ENCODE measurements at regions not wholly inside any gene's neighbourhood (a gene's known extent, or its start where the extent isn't known, plus 50 kb on each side); places are given as distances from the start of the nearest gene placed in this dataset.

DNA sequence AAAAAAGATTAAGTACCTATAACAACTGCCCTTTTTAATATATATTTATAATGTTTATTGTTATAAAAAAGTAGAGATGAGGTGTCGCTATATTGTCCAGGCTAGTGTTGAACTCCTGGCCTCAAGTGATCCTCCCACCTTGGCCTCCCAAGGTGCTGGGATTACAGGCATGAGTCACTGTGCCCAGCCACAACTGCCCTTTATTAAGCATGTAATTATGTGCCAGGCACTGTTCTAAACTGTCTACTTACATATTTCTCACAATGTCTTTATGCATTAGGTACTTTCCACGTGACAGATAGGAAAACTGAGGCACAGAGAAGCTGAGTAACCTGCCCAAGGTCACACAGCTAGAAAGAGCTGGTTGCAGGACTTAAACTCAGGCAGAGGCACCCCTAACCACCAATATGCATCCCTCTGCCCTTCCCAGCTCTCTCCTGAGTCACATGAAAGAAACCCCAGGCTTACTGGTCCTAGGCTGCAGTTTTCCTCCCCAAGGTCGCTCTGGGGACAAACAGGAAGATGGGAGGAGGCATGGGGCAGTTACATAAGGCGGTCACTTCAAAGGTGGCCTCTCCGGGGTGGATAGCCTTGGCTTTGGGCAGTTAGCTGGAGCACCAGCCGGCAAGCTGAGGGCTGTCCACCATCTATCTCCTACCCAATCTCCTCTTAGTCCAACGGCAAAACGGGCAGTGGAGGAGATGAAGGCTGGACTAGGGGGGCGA is 54.6 kb upstream of the TBX3 start:
- Histone ChIP-seq H3K4me1 (no peaks in the 10 kb centered on the region), H3K4me3 (no peak overlapping the region), H3K27ac (no peak overlapping the region), H3K36me3 (ENCODE audit: insufficient read depth in 1 of 2, low read depth in 1 of 2) (no peaks in the 10 kb centered on the region), H3K9me3 (no peaks in the 10 kb centered on the region), H3K27me3 (ENCODE audit: insufficient read depth in 3 of 3, low read length in 2 of 3) (peaks cover 0 to 32% (median 24%) of the 10 kb centered on the region in 3 donors)
- no peak for DNase-seq
- intact Hi-C loops (cut with DNase I), result no loop called here
- no peak for ATAC-seq
- TF ChIP-seq, protein P1, sequence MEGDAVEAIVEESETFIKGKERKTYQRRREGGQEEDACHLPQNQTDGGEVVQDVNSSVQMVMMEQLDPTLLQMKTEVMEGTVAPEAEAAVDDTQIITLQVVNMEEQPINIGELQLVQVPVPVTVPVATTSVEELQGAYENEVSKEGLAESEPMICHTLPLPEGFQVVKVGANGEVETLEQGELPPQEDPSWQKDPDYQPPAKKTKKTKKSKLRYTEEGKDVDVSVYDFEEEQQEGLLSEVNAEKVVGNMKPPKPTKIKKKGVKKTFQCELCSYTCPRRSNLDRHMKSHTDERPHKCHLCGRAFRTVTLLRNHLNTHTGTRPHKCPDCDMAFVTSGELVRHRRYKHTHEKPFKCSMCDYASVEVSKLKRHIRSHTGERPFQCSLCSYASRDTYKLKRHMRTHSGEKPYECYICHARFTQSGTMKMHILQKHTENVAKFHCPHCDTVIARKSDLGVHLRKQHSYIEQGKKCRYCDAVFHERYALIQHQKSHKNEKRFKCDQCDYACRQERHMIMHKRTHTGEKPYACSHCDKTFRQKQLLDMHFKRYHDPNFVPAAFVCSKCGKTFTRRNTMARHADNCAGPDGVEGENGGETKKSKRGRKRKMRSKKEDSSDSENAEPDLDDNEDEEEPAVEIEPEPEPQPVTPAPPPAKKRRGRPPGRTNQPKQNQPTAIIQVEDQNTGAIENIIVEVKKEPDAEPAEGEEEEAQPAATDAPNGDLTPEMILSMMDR (IDR thresholded peaks at IDR 0.05), result no peak
- WGBS, 3 donors, result 73 to 75% (median 74%) methylated on average over 9 of the region's 9 CpGs

GRCh38 chr12:114735680-114736374 is 51.9 kb upstream of the TBX3 start:
- ATAC-seq (no peak), DNase-seq (no peak)
- no peaks in the 10 kb centered on the region for H3K9me3 ChIP-seq
- H3K27me3 ChIP-seq (ENCODE audit: insufficient read depth in 3 of 3, low read length in 2 of 3), result peaks cover 0 to 33% (median 24%) of the 10 kb centered on the region in 3 donors
- TF ChIP-seq, protein P1 (IDR thresholded peaks at IDR 0.05), result no peak
- H3K4me1 ChIP-seq, result no peaks in the 10 kb centered on the region
- intact Hi-C loops (cut with DNase I), result no loop called here
- no peak overlapping the region for H3K27ac ChIP-seq
- 20 to 34% (median 32%) methylated on average over 42 to 43 of the region's 43 CpGs for WGBS, 3 donors
- no peaks in the 10 kb centered on the region for H3K36me3 ChIP-seq (ENCODE audit: insufficient read depth in 1 of 2, low read depth in 1 of 2)
- H3K4me3 ChIP-seq, result no peak overlapping the region

DNA sequence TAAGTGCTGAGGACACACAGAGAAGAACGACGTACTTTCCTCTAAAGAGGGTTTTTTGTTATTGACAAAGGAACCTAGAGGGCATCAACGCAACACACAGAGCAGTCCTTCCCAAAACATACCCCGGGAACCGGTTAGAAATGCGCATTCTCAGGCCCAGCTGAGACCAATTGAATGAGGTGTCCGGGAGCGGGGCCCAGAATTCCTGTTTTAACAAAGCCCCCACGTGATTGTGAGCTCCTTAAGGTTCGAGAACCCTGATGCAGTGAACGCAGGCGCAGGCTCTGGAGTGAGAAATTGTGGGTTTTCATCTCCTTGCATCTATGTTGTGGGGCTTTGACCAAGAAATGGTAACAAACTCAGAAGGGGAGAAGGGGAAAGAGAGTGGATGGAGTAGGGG is 51.0 kb upstream of the TBX3 start:
- no peak for DNase-seq
- WGBS, 3 donors, result 48 to 62% (median 55%) methylated on average over 12 of the region's 12 CpGs
- no peak for ATAC-seq
- H3K4me3 ChIP-seq, result no peak overlapping the region
- intact Hi-C loops (cut with DNase I), result no loop called here
- TF ChIP-seq, protein P1 (IDR thresholded peaks at IDR 0.05), result no peak
- H3K27ac ChIP-seq, result no peak overlapping the region
- no peaks in the 10 kb centered on the region for H3K36me3 ChIP-seq (ENCODE audit: insufficient read depth in 1 of 2, low read depth in 1 of 2)
- peaks cover 0 to 33% (median 24%) of the 10 kb centered on the region in 3 donors for H3K27me3 ChIP-seq (ENCODE audit: insufficient read depth in 3 of 3, low read length in 2 of 3)
- H3K9me3 ChIP-seq, result no peaks in the 10 kb centered on the region
- H3K4me1 ChIP-seq, result no peaks in the 10 kb centered on the region

DNA sequence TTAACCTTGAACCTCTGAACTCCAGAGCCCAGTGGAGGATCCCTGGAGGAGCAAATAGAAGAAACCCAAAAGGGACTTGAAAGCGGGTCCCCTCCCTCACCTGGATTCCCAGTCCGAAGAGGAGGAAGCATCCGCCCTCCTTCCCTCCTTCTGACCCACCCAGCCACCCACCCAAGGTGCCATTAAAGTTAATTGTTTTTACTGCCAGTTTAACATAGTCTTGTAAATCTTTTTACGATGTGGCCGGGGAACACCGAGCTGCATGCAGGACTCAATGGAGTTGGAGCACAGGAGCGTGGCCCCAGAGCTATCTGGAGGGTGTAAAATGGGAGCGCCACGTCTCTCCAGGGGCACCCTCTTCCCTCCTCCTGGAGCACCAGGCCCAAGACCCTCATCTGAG is 49.9 kb upstream of the TBX3 start:
- Histone ChIP-seq H3K27ac (no peak overlapping the region), H3K27me3 (ENCODE audit: insufficient read depth in 3 of 3, low read length in 2 of 3) (peaks cover 0 to 33% (median 24%) of the 10 kb centered on the region in 3 donors), H3K4me1 (no peaks in the 10 kb centered on the region), H3K4me3 (no peak overlapping the region), H3K9me3 (no peaks in the 10 kb centered on the region), H3K36me3 (ENCODE audit: insufficient read depth in 1 of 2, low read depth in 1 of 2) (no peaks in the 10 kb centered on the region)
- TF ChIP-seq, protein P1 (IDR thresholded peaks at IDR 0.05), result no peak
- no peak for ATAC-seq
- 79 to 86% (median 84%) methylated on average over 9 of the region's 9 CpGs for WGBS, 3 donors
- intact Hi-C loops (cut with DNase I), result no loop called here
- no peak for DNase-seq

Measured in psoas muscle (tissue), 7 donors.